ENCODE measurements at regions not wholly inside any gene's neighbourhood (a gene's known extent, or its start where the extent isn't known, plus 50 kb on each side); places are given as distances from the start of the nearest gene placed in this dataset.
"Not testable (repeated sequence)": the region's sequence is repeated elsewhere in the genome, so short reads cannot be mapped to it uniquely, and the experiment has no call there.

GRCh38 chr3:168939651-168940238, 723.8 kb downstream of the MECOM start (continued):
- TF ChIP-seq POLR2A (IDR thresholded peaks at IDR 0.05; ENCODE audit: borderline replicate concordance, extremely low read depth, insufficient read depth, insufficient read length) (no peak), JUND (IDR thresholded peaks at IDR 0.05) (no peak)

DNA sequence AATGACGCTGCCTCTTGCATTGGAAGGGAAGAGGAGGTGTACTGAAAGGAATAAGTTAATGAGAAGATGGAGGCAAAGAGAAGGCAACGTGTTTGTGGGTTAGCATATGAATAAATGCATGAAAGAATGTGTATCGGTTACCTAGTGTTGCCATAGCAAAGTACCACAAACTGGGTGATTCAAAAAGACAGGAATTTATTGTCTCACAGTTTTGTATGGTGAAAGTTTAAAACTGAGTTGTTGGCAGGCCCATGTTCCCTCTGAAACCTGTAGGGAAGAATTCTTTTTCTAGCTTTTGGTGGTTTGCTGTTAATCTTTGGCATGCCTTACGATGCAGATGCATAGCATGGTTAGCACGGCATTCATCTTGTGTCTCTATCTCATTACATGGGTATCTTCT, 729.9 kb downstream of the MECOM start:
- no peak for DNase-seq (ENCODE audit: low read depth, low spot score)
- H3K4me3 ChIP-seq (replicated peaks in 1 of 2; ENCODE audit: low read depth in 1 of 2, low read length in 2 of 2), result no peak overlapping the region
- H3K9ac ChIP-seq (ENCODE audit: low read length), result no peak overlapping the region
- no peaks in the 10 kb centered on the region for H3K36me3 ChIP-seq (ENCODE audit: control insufficient read depth in 1 of 2, insufficient read depth in 2 of 2, low read length in 2 of 2)
- no peaks in the 10 kb centered on the region for H4K20me1 ChIP-seq (ENCODE audit: insufficient read depth)
- H3K27me3 ChIP-seq (ENCODE audit: insufficient read depth, low read length), result no peaks in the 10 kb centered on the region
- no peaks in the 10 kb centered on the region for H3K9me2 ChIP-seq (ENCODE audit: insufficient read depth)
- no peak overlapping the region for H3K4me2 ChIP-seq (ENCODE audit: low read length)
- RAD21 ChIA-PET (ENCODE audit: low non-redundant PET in 1 of 2, low total read pairs in 2 of 2, uncharacterized antibody in 2 of 2, unreplicated experiment in 2 of 2), result no interaction called here
- H3K9me3 ChIP-seq (ENCODE audit: control insufficient read depth in 1 of 2, insufficient read depth in 1 of 2, low read depth in 1 of 2, low read length in 2 of 2), result no peaks in the 10 kb centered on the region
- ATAC-seq, result no peak
- no peak overlapping the region for H3K27ac ChIP-seq (ENCODE audit: low read depth, low read length)
- H3K4me1 ChIP-seq (ENCODE audit: control insufficient read depth in 1 of 2, insufficient read depth in 2 of 2, low read length in 2 of 2), result no peaks in the 10 kb centered on the region
- POLR2A ChIA-PET, result no interaction called here
- BruUV-seq (replicated peaks), result no TSS peak
- TF ChIP-seq, protein P1, sequence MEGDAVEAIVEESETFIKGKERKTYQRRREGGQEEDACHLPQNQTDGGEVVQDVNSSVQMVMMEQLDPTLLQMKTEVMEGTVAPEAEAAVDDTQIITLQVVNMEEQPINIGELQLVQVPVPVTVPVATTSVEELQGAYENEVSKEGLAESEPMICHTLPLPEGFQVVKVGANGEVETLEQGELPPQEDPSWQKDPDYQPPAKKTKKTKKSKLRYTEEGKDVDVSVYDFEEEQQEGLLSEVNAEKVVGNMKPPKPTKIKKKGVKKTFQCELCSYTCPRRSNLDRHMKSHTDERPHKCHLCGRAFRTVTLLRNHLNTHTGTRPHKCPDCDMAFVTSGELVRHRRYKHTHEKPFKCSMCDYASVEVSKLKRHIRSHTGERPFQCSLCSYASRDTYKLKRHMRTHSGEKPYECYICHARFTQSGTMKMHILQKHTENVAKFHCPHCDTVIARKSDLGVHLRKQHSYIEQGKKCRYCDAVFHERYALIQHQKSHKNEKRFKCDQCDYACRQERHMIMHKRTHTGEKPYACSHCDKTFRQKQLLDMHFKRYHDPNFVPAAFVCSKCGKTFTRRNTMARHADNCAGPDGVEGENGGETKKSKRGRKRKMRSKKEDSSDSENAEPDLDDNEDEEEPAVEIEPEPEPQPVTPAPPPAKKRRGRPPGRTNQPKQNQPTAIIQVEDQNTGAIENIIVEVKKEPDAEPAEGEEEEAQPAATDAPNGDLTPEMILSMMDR (IDR thresholded peaks at IDR 0.05 in 2 of 3, conservative IDR thresholded peaks at IDR 0.05 in 1 of 3; ENCODE audit: borderline replicate concordance in 1 of 3, insufficient read depth in 1 of 3, low read depth in 2 of 3, low read length in 2 of 3), result no peak
- TF ChIP-seq ZBTB33 (IDR thresholded peaks at IDR 0.05; ENCODE audit: extremely low read depth, insufficient replicate concordance, low read length) (no peak), CEBPB (IDR thresholded peaks at IDR 0.05; ENCODE audit: low read depth) (no peak), FOSL1 (IDR thresholded peaks at IDR 0.05; ENCODE audit: low read depth) (no peak), POLR2A (IDR thresholded peaks at IDR 0.05; ENCODE audit: borderline replicate concordance, extremely low read depth, insufficient read depth, insufficient read length) (no peak), SIN3A (IDR thresholded peaks at IDR 0.05; ENCODE audit: low read depth) (no peak), EZH2 (IDR thresholded peaks at IDR 0.05) (no peak)
- CTCF ChIA-PET, result no interaction called here
- no peak overlapping the region for H2AFZ ChIP-seq (ENCODE audit: low read depth, low read length, poor library complexity, severe bottlenecking)
- no peaks in the 10 kb centered on the region for H3K79me2 ChIP-seq (ENCODE audit: insufficient read depth, low read length)
- intact Hi-C loops (cut with micrococcal nuclease), result no loop called here

- H2AFZ ChIP-seq (ENCODE audit: low read depth, low read length, poor library complexity, severe bottlenecking); H3K9me3 ChIP-seq (ENCODE audit: control insufficient read depth in 1 of 2, insufficient read depth in 1 of 2, low read depth in 1 of 2, low read length in 2 of 2); H4K20me1 ChIP-seq (ENCODE audit: insufficient read depth); H3K36me3 ChIP-seq (ENCODE audit: control insufficient read depth in 1 of 2, insufficient read depth in 2 of 2, low read length in 2 of 2); BruUV-seq (replicated peaks); intact Hi-C loops (cut with micrococcal nuclease); CTCF ChIA-PET; DNase-seq (ENCODE audit: low read depth, low spot score); POLR2A ChIA-PET; RAD21 ChIA-PET (ENCODE audit: low non-redundant PET in 1 of 2, low total read pairs in 2 of 2, uncharacterized antibody in 2 of 2, unreplicated experiment in 2 of 2); H3K27ac ChIP-seq (ENCODE audit: low read depth, low read length); H3K4me3 ChIP-seq (replicated peaks in 1 of 2; ENCODE audit: low read depth in 1 of 2, low read length in 2 of 2); H3K9me2 ChIP-seq (ENCODE audit: insufficient read depth); H3K27me3 ChIP-seq (ENCODE audit: insufficient read depth, low read length); H3K9ac ChIP-seq (ENCODE audit: low read length); H3K4me1 ChIP-seq (ENCODE audit: control insufficient read depth in 1 of 2, insufficient read depth in 2 of 2, low read length in 2 of 2); H3K79me2 ChIP-seq (ENCODE audit: insufficient read depth, low read length); ATAC-seq; H3K4me2 ChIP-seq (ENCODE audit: low read length): not testable (repeated sequence)
These were observed 733.5 kb downstream of the MECOM start for GRCh38 chr3:168929997-168930396.
